Endothelial cell of umbilical vein (primary cell): ENCODE measurements at regions not wholly inside any gene's neighbourhood (a gene's known extent, or its start where the extent isn't known, plus 50 kb on each side); places are given as distances from the start of the nearest gene placed in this dataset.

Experiments
- CTCF ChIP-seq, 2 donors: IDR thresholded peaks; 1 replicate in 1 of 2; 2 replicates in 1 of 2; pipeline ENCODE4 v1.5.1; 2011; ENCODE audit warnings: low read length in 2 of 2, mild to moderate bottlenecking in 2 of 2, moderate library complexity in 2 of 2, control low read depth in 1 of 2, inconsistent platforms in 1 of 2, low read depth in 1 of 2; ENCODE audit not compliant: insufficient read depth in 1 of 2; ENCODE audit errors: extremely low read depth in 1 of 2
- EZH2 ChIP-seq: IDR thresholded peaks from 2 replicates; pipeline ENCODE4 v1.6.1; 2012; ENCODE audit warnings: borderline replicate concordance, low read depth, mild to moderate bottlenecking, moderate library complexity, low read length, inconsistent platforms; ENCODE audit not compliant: severe bottlenecking
- FOS ChIP-seq: IDR thresholded peaks from 2 replicates; pipeline ENCODE4 v1.6.1; 2011; ENCODE audit warnings: mild to moderate bottlenecking, low read length, moderate library complexity, borderline replicate concordance; ENCODE audit not compliant: insufficient read depth
- MAX ChIP-seq: IDR thresholded peaks from 2 replicates; pipeline ENCODE4 v1.6.1; 2011; ENCODE audit not compliant: insufficient read depth, insufficient read length
- MYC ChIP-seq: IDR thresholded peaks from one replicate; pipeline ENCODE4 v1.6.1; 2011; ENCODE audit warnings: mild to moderate bottlenecking, low read depth, low read length
- POLR2A ChIP-seq: IDR thresholded peaks from 2 replicates; pipeline ENCODE4 v1.6.1; 2012; ENCODE audit warnings: low read depth, mild to moderate bottlenecking, control low read depth, low read length
- POLR2AphosphoS5 ChIP-seq: IDR thresholded peaks from 2 replicates; pipeline ENCODE4 v1.6.1; 2012; ENCODE audit warnings: low read depth, mild to moderate bottlenecking, control low read depth, low read length, moderate library complexity; ENCODE audit not compliant: insufficient read depth

- TF ChIP-seq CTCF (IDR thresholded peaks at IDR 0.05; ENCODE audit: extremely low read depth in 1 of 2, insufficient read depth in 1 of 2, low read depth in 1 of 2, low read length in 2 of 2), result no peak
- no peak for TF ChIP-seq POLR2A
- TF ChIP-seq MAX, result no peak
- TF ChIP-seq MYC, result no peak
- no peak for TF ChIP-seq EZH2
- TF ChIP-seq FOS, result no peak
- no peak for TF ChIP-seq POLR2AphosphoS5
These were observed 217.7 kb downstream of the HAO1 start for GRCh38 chr20:7722564-7722963.
